ENCODE measurements at regions not wholly inside any gene's neighbourhood (a gene's known extent, or its start where the extent isn't known, plus 50 kb on each side); places are given as distances from the start of the nearest gene placed in this dataset.

DNA sequence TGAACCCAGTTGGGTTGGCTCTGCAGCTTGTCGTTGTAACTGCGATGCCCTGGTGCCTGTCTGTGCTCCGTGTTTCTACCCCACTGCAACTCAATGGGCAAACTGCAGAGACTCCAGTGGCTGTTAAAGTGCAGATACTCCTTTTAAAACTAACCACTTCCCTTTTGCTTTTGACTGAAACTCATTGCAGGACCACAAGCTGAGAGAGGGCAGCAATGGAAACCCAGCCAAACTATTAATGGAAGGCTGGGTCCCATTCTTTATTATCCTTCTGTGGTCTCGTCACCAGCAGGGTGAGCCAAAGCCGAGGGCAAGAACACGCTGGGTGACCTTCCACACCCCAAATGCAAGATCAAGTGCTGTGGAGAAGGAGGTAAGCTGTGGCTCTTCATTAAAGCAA is 910.4 kb downstream of the VRK1 start:
- no peaks in the 10 kb centered on the region for H3K4me1 ChIP-seq (ENCODE audit: control insufficient read depth in 1 of 2, low read depth in 2 of 2)
- H3K4me3 ChIP-seq = no peak overlapping the region
- H3K27me3 ChIP-seq (replicated peaks; ENCODE audit: insufficient read depth) = no peaks in the 10 kb centered on the region
- TF ChIP-seq, protein P1, sequence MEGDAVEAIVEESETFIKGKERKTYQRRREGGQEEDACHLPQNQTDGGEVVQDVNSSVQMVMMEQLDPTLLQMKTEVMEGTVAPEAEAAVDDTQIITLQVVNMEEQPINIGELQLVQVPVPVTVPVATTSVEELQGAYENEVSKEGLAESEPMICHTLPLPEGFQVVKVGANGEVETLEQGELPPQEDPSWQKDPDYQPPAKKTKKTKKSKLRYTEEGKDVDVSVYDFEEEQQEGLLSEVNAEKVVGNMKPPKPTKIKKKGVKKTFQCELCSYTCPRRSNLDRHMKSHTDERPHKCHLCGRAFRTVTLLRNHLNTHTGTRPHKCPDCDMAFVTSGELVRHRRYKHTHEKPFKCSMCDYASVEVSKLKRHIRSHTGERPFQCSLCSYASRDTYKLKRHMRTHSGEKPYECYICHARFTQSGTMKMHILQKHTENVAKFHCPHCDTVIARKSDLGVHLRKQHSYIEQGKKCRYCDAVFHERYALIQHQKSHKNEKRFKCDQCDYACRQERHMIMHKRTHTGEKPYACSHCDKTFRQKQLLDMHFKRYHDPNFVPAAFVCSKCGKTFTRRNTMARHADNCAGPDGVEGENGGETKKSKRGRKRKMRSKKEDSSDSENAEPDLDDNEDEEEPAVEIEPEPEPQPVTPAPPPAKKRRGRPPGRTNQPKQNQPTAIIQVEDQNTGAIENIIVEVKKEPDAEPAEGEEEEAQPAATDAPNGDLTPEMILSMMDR (IDR thresholded peaks at IDR 0.05) = no peak
- no peak for ATAC-seq (ENCODE audit: insufficient number of reproducible peaks, low FRiP score, low read depth)
- DNase-seq (ENCODE audit: low spot score) = no peak
- H3K36me3 ChIP-seq = no peaks in the 10 kb centered on the region
- H3K9me3 ChIP-seq = no peaks in the 10 kb centered on the region
- H3K27ac ChIP-seq = no peak overlapping the region

DNA sequence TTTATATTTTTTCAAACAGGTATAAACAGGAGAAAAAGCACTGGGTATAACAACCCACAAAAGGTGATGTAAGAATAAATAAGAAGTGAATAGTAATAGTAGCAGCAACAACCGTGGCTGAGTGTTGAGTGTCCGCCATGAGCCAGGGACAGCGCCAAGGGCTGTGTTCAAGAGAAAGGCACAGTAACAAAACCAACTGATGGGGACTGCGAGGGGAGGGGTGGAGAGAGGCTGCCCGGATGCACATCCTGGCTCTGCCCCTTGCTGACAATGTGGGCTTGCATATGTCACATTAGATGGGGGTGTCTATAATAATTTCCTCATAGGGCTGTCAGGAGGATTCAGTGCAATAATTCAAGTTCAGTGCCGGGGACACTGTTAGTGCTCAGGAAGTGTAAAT is 912.4 kb downstream of the VRK1 start:
- ATAC-seq (ENCODE audit: insufficient number of reproducible peaks, low FRiP score, low read depth) (no peak), DNase-seq (ENCODE audit: low spot score) (no peak)
- Histone ChIP-seq H3K9me3 (no peaks in the 10 kb centered on the region), H3K27me3 (replicated peaks; ENCODE audit: insufficient read depth) (no peaks in the 10 kb centered on the region), H3K4me1 (ENCODE audit: control insufficient read depth in 1 of 2, low read depth in 2 of 2) (no peaks in the 10 kb centered on the region), H3K36me3 (no peaks in the 10 kb centered on the region), H3K4me3 (no peak overlapping the region), H3K27ac (no peak overlapping the region)
- TF ChIP-seq, protein P1 (IDR thresholded peaks at IDR 0.05) = no peak

DNA sequence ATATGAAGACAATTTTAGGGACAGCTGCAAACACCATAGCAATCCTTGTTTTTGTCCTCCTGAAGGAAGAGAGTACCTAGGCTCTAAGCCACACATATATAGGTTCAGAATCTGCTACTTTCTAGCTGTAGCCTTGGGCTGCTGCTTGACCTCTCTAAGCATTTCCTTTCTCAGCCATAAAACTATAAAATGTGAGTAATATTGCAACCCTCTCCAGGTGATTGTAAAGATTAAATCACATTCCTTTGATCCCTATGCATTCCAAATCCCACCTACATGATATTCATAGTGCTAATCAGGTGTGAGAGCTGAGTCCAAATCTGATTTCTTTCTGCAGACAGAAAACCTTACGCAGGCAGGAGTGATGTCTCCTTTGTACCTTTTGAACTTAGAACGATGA is 913.5 kb downstream of the VRK1 start:
- TF ChIP-seq, protein P1 (IDR thresholded peaks at IDR 0.05) = no peak
- ATAC-seq (ENCODE audit: insufficient number of reproducible peaks, low FRiP score, low read depth) = no peak
- Histone ChIP-seq H3K36me3 (no peaks in the 10 kb centered on the region), H3K27ac (no peak overlapping the region), H3K4me3 (no peak overlapping the region), H3K9me3 (no peaks in the 10 kb centered on the region), H3K27me3 (replicated peaks; ENCODE audit: insufficient read depth) (no peaks in the 10 kb centered on the region), H3K4me1 (ENCODE audit: control insufficient read depth in 1 of 2, low read depth in 2 of 2) (no peaks in the 10 kb centered on the region)
- no peak for DNase-seq (ENCODE audit: low spot score)

DNA sequence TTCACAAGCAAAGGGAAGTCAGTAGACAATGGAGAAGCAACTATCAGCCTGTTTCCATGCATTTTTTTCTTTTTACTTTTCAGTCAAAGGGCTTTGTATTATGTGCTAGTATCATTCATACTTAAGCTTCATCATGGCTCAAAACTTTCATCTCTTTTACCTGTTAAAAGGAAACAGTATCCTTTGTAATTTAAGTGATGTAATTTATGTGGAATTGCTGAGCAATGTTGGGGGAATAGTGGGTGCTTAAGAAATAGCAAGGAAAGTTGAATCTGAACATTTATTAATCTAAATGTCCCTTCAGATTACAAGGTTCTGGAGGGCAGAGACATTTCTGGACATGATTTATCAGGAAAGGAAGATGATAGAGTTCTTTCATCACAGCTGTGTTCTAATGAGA is 915.3 kb downstream of the VRK1 start:
- no peaks in the 10 kb centered on the region for H3K9me3 ChIP-seq
- no peaks in the 10 kb centered on the region for H3K36me3 ChIP-seq
- H3K4me1 ChIP-seq (ENCODE audit: control insufficient read depth in 1 of 2, low read depth in 2 of 2) = no peaks in the 10 kb centered on the region
- no peak for DNase-seq (ENCODE audit: low spot score)
- no peak overlapping the region for H3K27ac ChIP-seq
- ATAC-seq (ENCODE audit: insufficient number of reproducible peaks, low FRiP score, low read depth) = no peak
- H3K4me3 ChIP-seq = no peak overlapping the region
- no peaks in the 10 kb centered on the region for H3K27me3 ChIP-seq (replicated peaks; ENCODE audit: insufficient read depth)
- TF ChIP-seq, protein P1 (IDR thresholded peaks at IDR 0.05) = no peak

DNA sequence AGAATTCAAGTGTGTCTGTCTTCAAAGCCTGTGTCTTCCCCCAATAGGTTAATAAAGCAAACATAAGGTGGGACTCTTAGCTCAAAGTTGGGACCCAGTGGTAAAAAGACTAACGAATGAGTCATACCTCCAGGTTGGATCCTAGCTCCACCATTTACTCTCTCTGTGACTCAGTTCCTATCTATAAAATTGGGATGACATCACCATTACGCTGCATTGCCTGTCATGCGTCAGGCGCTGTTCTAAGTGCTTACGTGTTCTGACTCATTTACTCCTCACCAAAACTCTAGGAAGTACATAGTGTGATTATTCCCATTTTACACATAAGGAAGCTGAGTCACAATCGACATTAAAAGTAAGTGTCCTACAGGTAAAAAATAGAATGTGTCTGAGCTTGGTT is 915.8 kb downstream of the VRK1 start:
- no peaks in the 10 kb centered on the region for H3K27me3 ChIP-seq (replicated peaks; ENCODE audit: insufficient read depth)
- no peaks in the 10 kb centered on the region for H3K4me1 ChIP-seq (ENCODE audit: control insufficient read depth in 1 of 2, low read depth in 2 of 2)
- H3K4me3 ChIP-seq = no peak overlapping the region
- no peak for DNase-seq (ENCODE audit: low spot score)
- H3K9me3 ChIP-seq = no peaks in the 10 kb centered on the region
- TF ChIP-seq, protein P1 (IDR thresholded peaks at IDR 0.05) = no peak
- H3K36me3 ChIP-seq = no peaks in the 10 kb centered on the region
- ATAC-seq (ENCODE audit: insufficient number of reproducible peaks, low FRiP score, low read depth) = no peak
- no peak overlapping the region for H3K27ac ChIP-seq
